GM18861 (cell line): ENCODE measurements at regions not wholly inside any gene's neighbourhood (a gene's known extent, or its start where the extent isn't known, plus 50 kb on each side); places are given as distances from the start of the nearest gene placed in this dataset.

Experiments used
- ATAC-seq: cut with Tn5 transposase; IDR thresholded peaks from one replicate; pipeline ENCODE4 v1.9.1; 2021; ENCODE audit not compliant: unreplicated experiment

GRCh38 chr16:85307552-85308364, 195.5 kb upstream of the CIBAR2 start:
- ATAC-seq = no peak

- no peak for ATAC-seq
Measured at GRCh38 chr16:85308611-85309540, 196.6 kb upstream of the CIBAR2 start.

GRCh38 chr16:85309656-85310587, 197.7 kb upstream of the CIBAR2 start:
- no peak for ATAC-seq

GRCh38 chr16:85310868-85311585, 198.8 kb upstream of the CIBAR2 start:
- ATAC-seq = no peak

- ATAC-seq = no peak
Measured at GRCh38 chr16:85311741-85312140, 199.5 kb upstream of the CIBAR2 start.

- ATAC-seq = no peak
Measured at GRCh38 chr16:85312174-85312573, 199.9 kb upstream of the CIBAR2 start.

GRCh38 chr16:85312642-85313525, 200.6 kb upstream of the CIBAR2 start:
- no peak for ATAC-seq

GRCh38 chr16:85313526-85314301, 201.4 kb upstream of the CIBAR2 start:
- ATAC-seq = no peak

- ATAC-seq = no peak
Measured at GRCh38 chr16:85314512-85314971, 202.3 kb upstream of the CIBAR2 start.

- ATAC-seq = no peak
Measured at GRCh38 chr16:85315866-85316265, 203.6 kb upstream of the CIBAR2 start.

- ATAC-seq = no peak
Measured at GRCh38 chr16:85316321-85316919, 204.1 kb upstream of the CIBAR2 start.

- no peak for ATAC-seq
Measured at GRCh38 chr16:85316944-85317343, 204.7 kb upstream of the CIBAR2 start.

- ATAC-seq = no peak
Measured at GRCh38 chr16:85317704-85318103, 205.4 kb upstream of the CIBAR2 start.

GRCh38 chr16:85319208-85319983, 207.1 kb upstream of the CIBAR2 start:
- no peak for ATAC-seq

- ATAC-seq = no peak
Measured at GRCh38 chr16:85319984-85320440, 207.7 kb upstream of the CIBAR2 start.

GRCh38 chr16:85320677-85321385, 208.6 kb upstream of the CIBAR2 start:
- no peak for ATAC-seq
